Caco-2 (cell line): ENCODE measurements at regions not wholly inside any gene's neighbourhood (a gene's known extent, or its start where the extent isn't known, plus 50 kb on each side); places are given as distances from the start of the nearest gene placed in this dataset.

Experiments
- BruUV-seq: library from RNA; stranded (reverse); fragments of 400-500 nt; replicated peaks from 2 replicates; lab custom pipeline; 2021; lab: Mats Ljungman, UMichigan
- CTCF ChIA-PET: fragments of 300-600 bp; sonication (Branson Sonifier 250); formaldehyde crosslinking; loops from one replicate; lab custom pipeline; 2022; ENCODE audit warnings: antibody characterized with exemption; lab: Charles Lee
- POLR2A ChIA-PET: fragments of 300-600 bp; sonication (Branson Sonifier 250); formaldehyde crosslinking; loops from one replicate; lab custom pipeline; 2022; ENCODE audit warnings: antibody characterized with exemption; lab: Charles Lee
- DNase-seq, 2 experiments: peaks; one replicate each; pipeline versions ENCODE4 v3.0.0 to v3.0.0-alpha.2; 2020 to 2022
- H3K27me3 ChIP-seq: replicated peaks from 2 replicates; pipeline ENCODE4 v1.6.0; 2011; ENCODE audit warnings: low read length; ENCODE audit not compliant: control insufficient read depth, insufficient read depth
- H3K36me3 ChIP-seq: 2 replicates; pipeline ENCODE4 v1.5.1; 2011; ENCODE audit warnings: low read length; ENCODE audit not compliant: control insufficient read depth, insufficient read depth
- H3K4me1 ChIP-seq: fragments of 250-450 bp; sonication (Bioruptor Pico); 2 replicates; pipeline ENCODE4 v1.5.1; 2020; ENCODE audit warnings: mild to moderate bottlenecking
- H3K4me3 ChIP-seq: 2 replicates; pipeline ENCODE4 v1.5.1; 2011; ENCODE audit warnings: low read depth, mild to moderate bottlenecking, control low read depth, low read length
- H3K9me3 ChIP-seq: fragments of 250-450 bp; sonication (Bioruptor Pico); 2 replicates; pipeline ENCODE4 v1.5.1; 2020; ENCODE audit warnings: mild to moderate bottlenecking, moderate library complexity
- H3K27ac Mint-ChIP-seq: one replicate; pipeline ENCODE4 v1.8.0; 2022; ENCODE audit warnings: mixed read lengths; ENCODE audit not compliant: unreplicated experiment
- H3K27me3 Mint-ChIP-seq: one replicate; pipeline ENCODE4 v1.8.0; 2022; ENCODE audit warnings: mixed read lengths; ENCODE audit not compliant: insufficient read depth, unreplicated experiment
- H3K36me3 Mint-ChIP-seq: one replicate; pipeline ENCODE4 v1.8.0; 2022; ENCODE audit warnings: mild to moderate bottlenecking, mixed read lengths; ENCODE audit not compliant: insufficient read depth, unreplicated experiment
- H3K4me1 Mint-ChIP-seq: one replicate; pipeline ENCODE4 v1.8.0; 2022; ENCODE audit warnings: low read depth, mixed read lengths; ENCODE audit not compliant: unreplicated experiment
- H3K4me3 Mint-ChIP-seq: one replicate; pipeline ENCODE4 v1.8.0; 2022; ENCODE audit warnings: mild to moderate bottlenecking, moderate library complexity, mixed read lengths; ENCODE audit not compliant: unreplicated experiment
- H3K9me3 Mint-ChIP-seq: one replicate; pipeline ENCODE4 v1.8.0; 2022; ENCODE audit warnings: mixed read lengths; ENCODE audit not compliant: unreplicated experiment
- intact Hi-C: fragments of 100-400 bp; cut with micrococcal nuclease; formaldehyde crosslinking; loops from one replicate; pipeline ENCODE4 v1.10.0; 2022; ENCODE audit not compliant: unreplicated experiment
- TF ChIP-seq, protein P1 (sequence below), 2 experiments: fragments of 200-600 bp in 1 of 2; IDR thresholded peaks; 1 replicate in 1 of 2; 2 replicates in 1 of 2; pipeline versions ENCODE4 v1.5.1 to v1.8.0; 2011 to 2022; ENCODE audit warnings: antibody characterized with exemption in 1 of 2, control low read depth in 1 of 2, inconsistent platforms in 1 of 2, low read depth in 1 of 2, low read length in 1 of 2, mild to moderate bottlenecking in 1 of 2, moderate library complexity in 1 of 2; ENCODE audit not compliant: insufficient read depth in 1 of 2, severe bottlenecking in 1 of 2, unreplicated experiment in 1 of 2

DNA sequence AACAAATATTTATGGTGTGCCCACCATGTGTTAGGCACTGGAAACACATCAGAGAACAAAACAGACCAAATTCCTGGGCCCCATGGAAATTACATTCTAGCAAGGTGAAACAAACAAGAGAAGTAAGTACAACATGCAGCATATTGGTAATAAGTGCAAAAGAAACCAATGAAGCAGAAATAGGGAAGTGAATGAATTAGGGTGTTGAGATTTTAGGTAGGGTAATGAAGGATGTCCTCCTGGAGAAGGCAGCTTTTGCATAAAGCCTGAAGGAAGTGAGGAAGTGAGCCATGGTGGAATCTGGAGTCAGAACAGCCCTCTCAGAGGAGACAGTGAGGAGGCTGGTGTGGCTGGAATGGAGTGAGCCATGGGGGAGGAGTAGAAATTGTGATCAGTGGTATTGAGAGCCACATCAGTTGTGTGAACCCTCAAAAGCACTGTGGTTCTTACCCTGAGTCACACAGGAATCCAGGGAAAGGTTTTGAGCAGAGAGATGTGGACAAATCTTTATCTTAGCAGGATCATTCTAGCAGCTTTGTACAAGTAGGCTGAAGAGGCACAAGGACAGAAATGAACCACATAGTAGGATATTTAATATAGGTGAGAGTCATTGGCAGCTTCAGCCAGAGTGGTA lies 52.7 kb upstream of the ARL15 start:
- TF ChIP-seq, protein P1, sequence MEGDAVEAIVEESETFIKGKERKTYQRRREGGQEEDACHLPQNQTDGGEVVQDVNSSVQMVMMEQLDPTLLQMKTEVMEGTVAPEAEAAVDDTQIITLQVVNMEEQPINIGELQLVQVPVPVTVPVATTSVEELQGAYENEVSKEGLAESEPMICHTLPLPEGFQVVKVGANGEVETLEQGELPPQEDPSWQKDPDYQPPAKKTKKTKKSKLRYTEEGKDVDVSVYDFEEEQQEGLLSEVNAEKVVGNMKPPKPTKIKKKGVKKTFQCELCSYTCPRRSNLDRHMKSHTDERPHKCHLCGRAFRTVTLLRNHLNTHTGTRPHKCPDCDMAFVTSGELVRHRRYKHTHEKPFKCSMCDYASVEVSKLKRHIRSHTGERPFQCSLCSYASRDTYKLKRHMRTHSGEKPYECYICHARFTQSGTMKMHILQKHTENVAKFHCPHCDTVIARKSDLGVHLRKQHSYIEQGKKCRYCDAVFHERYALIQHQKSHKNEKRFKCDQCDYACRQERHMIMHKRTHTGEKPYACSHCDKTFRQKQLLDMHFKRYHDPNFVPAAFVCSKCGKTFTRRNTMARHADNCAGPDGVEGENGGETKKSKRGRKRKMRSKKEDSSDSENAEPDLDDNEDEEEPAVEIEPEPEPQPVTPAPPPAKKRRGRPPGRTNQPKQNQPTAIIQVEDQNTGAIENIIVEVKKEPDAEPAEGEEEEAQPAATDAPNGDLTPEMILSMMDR (IDR thresholded peaks at IDR 0.05; ENCODE audit: insufficient read depth in 1 of 2, low read depth in 1 of 2, low read length in 1 of 2, severe bottlenecking in 1 of 2, unreplicated experiment in 1 of 2): no peak
- no TSS peak for BruUV-seq
- no peak overlapping the region for H3K4me3 Mint-ChIP-seq

DNA sequence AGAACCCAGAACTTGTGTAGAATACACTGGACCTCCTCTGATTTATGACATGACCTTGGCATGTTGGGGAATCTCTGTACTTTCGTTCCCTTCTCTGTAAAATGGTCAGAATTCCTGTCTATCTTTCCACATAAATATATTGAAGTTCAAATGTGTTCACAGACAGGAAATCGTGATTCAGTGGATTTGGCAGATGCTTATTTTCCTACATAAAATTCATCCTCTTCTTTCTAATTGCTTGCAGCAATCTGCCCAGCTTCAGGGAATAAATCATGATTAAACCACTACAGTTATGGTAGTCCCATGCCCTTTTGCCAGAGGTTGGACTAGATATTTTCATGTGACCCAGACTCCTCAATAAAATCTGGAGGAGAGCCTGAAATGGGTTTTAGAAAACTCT lies 52.1 kb upstream of the ARL15 start:
- DNase-seq: no peak
- no peak overlapping the region for H3K4me3 ChIP-seq
- CTCF ChIA-PET: no interaction called here
- Mint-ChIP-seq H3K27me3 (no peaks in the 10 kb centered on the region), H3K9me3 (peaks cover 20% of the 10 kb centered on the region), H3K4me3 (peak overlapping the region; percentile 37), H3K4me1 (peaks cover 29% of the 10 kb centered on the region), H3K36me3 (peaks cover 4% of the 10 kb centered on the region), H3K27ac (peak overlapping the region; percentile 39)
- no TSS peak for BruUV-seq
- H3K36me3 ChIP-seq: no peaks in the 10 kb centered on the region
- POLR2A ChIA-PET: no interaction called here
- intact Hi-C loops: loop anchor here (2.0 kb wide), 1 partner anchor 52 kb away; the partner anchor contains the start of gene ARL15
- TF ChIP-seq, protein P1 (IDR thresholded peaks at IDR 0.05; ENCODE audit: insufficient read depth in 1 of 2, low read depth in 1 of 2, low read length in 1 of 2, severe bottlenecking in 1 of 2, unreplicated experiment in 1 of 2): no peak
- peaks cover 35% of the 10 kb centered on the region for H3K4me1 ChIP-seq
- H3K27me3 ChIP-seq: no peaks in the 10 kb centered on the region
- H3K9me3 ChIP-seq: no peaks in the 10 kb centered on the region

More for the DNA sequence above, 52.7 kb upstream of the ARL15 start:
- peaks cover 16% of the 10 kb centered on the region for H3K9me3 Mint-ChIP-seq
- H3K27ac Mint-ChIP-seq: peak overlapping the region; percentile 40
- ChIA-PET CTCF (no interaction called here), POLR2A (no interaction called here)
- peaks cover 35% of the 10 kb centered on the region for H3K4me1 ChIP-seq
- H3K27me3 Mint-ChIP-seq: no peaks in the 10 kb centered on the region
- no peaks in the 10 kb centered on the region for H3K36me3 ChIP-seq
- no peaks in the 10 kb centered on the region for H3K9me3 ChIP-seq
- H3K4me1 Mint-ChIP-seq: peaks cover 26% of the 10 kb centered on the region
- intact Hi-C loops: loop anchor here (2.0 kb wide), 1 partner anchor 52 kb away; the partner anchor contains the start of gene ARL15
- DNase-seq: no peak
- H3K27me3 ChIP-seq: no peaks in the 10 kb centered on the region
- no peak overlapping the region for H3K4me3 ChIP-seq
- H3K36me3 Mint-ChIP-seq: peaks cover 4% of the 10 kb centered on the region

DNA sequence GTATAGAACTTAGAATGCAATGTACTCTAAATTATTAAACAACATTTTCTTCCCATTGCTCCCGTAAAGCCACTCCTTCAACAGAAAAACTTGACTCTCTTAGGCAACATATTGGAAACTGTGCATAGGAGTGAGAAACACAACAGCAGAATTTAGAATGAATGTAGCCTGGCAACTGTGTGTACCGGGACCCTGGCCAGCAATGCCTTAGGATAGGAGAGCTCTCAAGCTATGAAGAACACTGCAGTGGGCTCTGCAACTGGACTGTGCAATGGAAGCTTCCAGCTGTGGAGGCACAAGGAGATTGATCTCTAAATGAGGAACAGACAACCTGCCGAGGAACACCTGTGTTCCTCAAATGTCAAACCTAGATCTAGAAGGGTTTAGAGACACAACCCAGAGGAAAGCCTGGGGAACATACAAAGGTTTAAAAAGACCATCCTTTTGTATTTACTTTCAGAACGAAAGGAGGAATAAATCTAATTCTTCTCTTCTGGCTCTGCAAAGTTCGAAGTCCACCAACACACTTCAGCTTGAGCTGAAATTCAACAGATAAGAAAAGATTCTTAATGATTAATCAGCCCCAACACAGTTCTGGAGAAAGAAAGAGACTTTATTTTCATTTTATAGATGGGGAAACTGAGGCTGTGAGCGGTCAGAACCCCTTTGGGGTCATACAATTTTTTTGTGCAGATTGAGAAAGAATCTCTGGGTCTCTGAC lies 51.5 kb upstream of the ARL15 start:
- Mint-ChIP-seq H3K27me3 (no peaks in the 10 kb centered on the region), H3K27ac (peak overlapping the region; percentile 39), H3K36me3 (peaks cover 4% of the 10 kb centered on the region), H3K4me1 (peaks cover 32% of the 10 kb centered on the region), H3K4me3 (peak overlapping the region; percentile 37), H3K9me3 (peaks cover 25% of the 10 kb centered on the region)
- ChIA-PET POLR2A (no interaction called here), CTCF (no interaction called here)
- Histone ChIP-seq H3K9me3 (no peaks in the 10 kb centered on the region), H3K36me3 (no peaks in the 10 kb centered on the region), H3K4me1 (peaks cover 35% of the 10 kb centered on the region), H3K27me3 (no peaks in the 10 kb centered on the region), H3K4me3 (no peak overlapping the region)
- intact Hi-C loops: loop anchor here (2.0 kb wide), 1 partner anchor 51 kb away; the partner anchor contains the start of gene ARL15
- BruUV-seq: no TSS peak
- TF ChIP-seq, protein P1 (IDR thresholded peaks at IDR 0.05; ENCODE audit: insufficient read depth in 1 of 2, low read depth in 1 of 2, low read length in 1 of 2, severe bottlenecking in 1 of 2, unreplicated experiment in 1 of 2): no peak
- no peak for DNase-seq
